NT2/D1 (cell line): ENCODE measurements at regions not wholly inside any gene's neighbourhood (a gene's known extent, or its start where the extent isn't known, plus 50 kb on each side); places are given as distances from the start of the nearest gene placed in this dataset.
"Not testable (repeated sequence)": the region's sequence is repeated elsewhere in the genome, so short reads cannot be mapped to it uniquely, and the experiment has no call there.

Experiments used
- SUZ12 ChIP-seq: IDR thresholded peaks from 2 replicates; pipeline ENCODE4 v1.6.1; 2011; ENCODE audit not compliant: insufficient read length, insufficient read depth; ENCODE audit errors: extremely low read depth
- YY1 ChIP-seq: IDR thresholded peaks from 2 replicates; pipeline ENCODE4 v1.6.1; 2011; ENCODE audit not compliant: insufficient read length, insufficient read depth
- ZNF274 ChIP-seq: IDR thresholded peaks from 2 replicates; pipeline ENCODE4 v1.6.1; 2011; ENCODE audit warnings: mild to moderate bottlenecking, low read depth, low read length

DNA sequence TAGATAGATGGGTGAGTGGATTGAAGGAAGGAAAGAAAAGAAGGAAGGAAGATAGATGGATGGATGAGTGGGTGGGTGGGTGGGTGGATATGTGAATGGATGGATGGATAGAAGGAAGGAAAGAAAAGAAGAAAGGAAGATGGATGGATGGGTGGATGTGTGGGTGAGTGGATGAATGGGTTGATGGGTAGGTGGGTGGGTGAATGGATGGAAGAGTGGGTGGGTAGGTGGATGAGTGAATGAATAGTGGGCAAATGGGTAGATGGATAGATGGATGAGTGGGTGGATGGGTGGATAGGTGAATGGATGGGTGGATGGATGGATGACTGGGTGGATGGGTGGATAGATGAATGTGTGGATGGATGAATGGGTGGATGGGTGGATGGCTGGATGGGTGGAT lies 117.9 kb upstream of the PPP1R26 start:
- not testable (repeated sequence) for TF ChIP-seq SUZ12, ZNF274, YY1
